Central memory CD4-positive, alpha-beta T cell (primary cell): ENCODE measurements at regions not wholly inside any gene's neighbourhood (a gene's known extent, or its start where the extent isn't known, plus 50 kb on each side); places are given as distances from the start of the nearest gene placed in this dataset.

Experiments used
- DNase-seq: peaks from one replicate; pipeline ENCODE4 v3.0.0; 2022

GRCh38 chr1:5404412-5405203 is 587.6 kb downstream of the NPHP4 start:
- no peak for DNase-seq

- DNase-seq, result no peak
Observed at GRCh38 chr1:5403935-5404334, 588.3 kb downstream of the NPHP4 start.

GRCh38 chr1:5402618-5403017 is 589.6 kb downstream of the NPHP4 start:
- DNase-seq, result no peak

GRCh38 chr1:5399771-5400170 is 592.5 kb downstream of the NPHP4 start:
- no peak for DNase-seq

GRCh38 chr1:5396593-5396992 is 595.6 kb downstream of the NPHP4 start:
- no peak for DNase-seq

GRCh38 chr1:5394111-5394510 is 598.1 kb downstream of the NPHP4 start:
- no peak for DNase-seq

- no peak for DNase-seq
Observed at GRCh38 chr1:5393603-5394002, 598.6 kb downstream of the NPHP4 start.

- no peak for DNase-seq
Observed at GRCh38 chr1:5393146-5393545, 599.1 kb downstream of the NPHP4 start.

GRCh38 chr1:5391725-5392124 is 600.5 kb downstream of the NPHP4 start:
- no peak for DNase-seq

GRCh38 chr1:5390504-5390903 is 601.7 kb downstream of the NPHP4 start:
- no peak for DNase-seq

- DNase-seq, result peak; percentile 80
Observed at GRCh38 chr1:5389101-5389885, 602.9 kb downstream of the NPHP4 start.

- DNase-seq, result no peak
Observed at GRCh38 chr1:5388622-5389021, 603.6 kb downstream of the NPHP4 start.

GRCh38 chr1:5386371-5386770 is 605.9 kb downstream of the NPHP4 start:
- DNase-seq, result no peak

- DNase-seq, result no peak
Observed at GRCh38 chr1:5385956-5386355, 606.3 kb downstream of the NPHP4 start.

- no peak for DNase-seq
Observed at GRCh38 chr1:5385096-5385799, 607.0 kb downstream of the NPHP4 start.

- DNase-seq, result no peak
Observed at GRCh38 chr1:5381491-5381890, 610.7 kb downstream of the NPHP4 start.

GRCh38 chr1:5379176-5379759 is 613.0 kb downstream of the NPHP4 start:
- DNase-seq, result no peak

- no peak for DNase-seq
Observed at GRCh38 chr1:5376538-5377247, 615.5 kb downstream of the NPHP4 start.

GRCh38 chr1:5375481-5375880 is 616.7 kb downstream of the NPHP4 start:
- no peak for DNase-seq

- DNase-seq, result no peak
Observed at GRCh38 chr1:5374192-5374591, 618.0 kb downstream of the NPHP4 start.

GRCh38 chr1:5373281-5373680 is 618.9 kb downstream of the NPHP4 start:
- no peak for DNase-seq

GRCh38 chr1:5371270-5371669 is 621.0 kb downstream of the NPHP4 start:
- DNase-seq, result no peak

GRCh38 chr1:5370311-5370710 is 621.9 kb downstream of the NPHP4 start:
- peak; percentile 8 for DNase-seq
